ENCODE measurements at regions not wholly inside any gene's neighbourhood (a gene's known extent, or its start where the extent isn't known, plus 50 kb on each side); places are given as distances from the start of the nearest gene placed in this dataset.

DNA sequence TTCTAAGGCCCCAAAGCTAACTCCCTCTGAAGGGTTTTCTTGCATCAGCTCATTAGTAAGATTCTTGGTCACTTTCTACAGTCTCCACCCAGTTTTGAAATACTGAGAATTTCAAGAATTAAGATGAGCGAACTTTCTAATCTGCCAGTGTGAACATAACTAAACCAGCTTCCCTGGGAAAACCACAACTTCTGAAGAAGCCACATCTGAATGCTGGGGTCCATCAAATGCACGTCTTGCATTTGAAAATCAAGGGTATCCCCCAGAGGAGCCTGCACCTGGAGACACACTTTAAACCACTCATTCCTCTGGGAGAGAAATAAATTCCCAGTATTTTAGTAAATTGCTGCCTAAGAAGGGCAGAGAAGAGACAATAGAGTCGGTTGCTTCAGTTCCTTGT, 292.1 kb upstream of the CDH4 start:
- Histone ChIP-seq H3K9me3 (replicated peaks; ENCODE audit: low read length) (no peaks in the 10 kb centered on the region), H3K9ac (ENCODE audit: low read depth, low read length) (no peak overlapping the region), H3K4me1 (ENCODE audit: control insufficient read depth, insufficient read depth, low read length) (no peaks in the 10 kb centered on the region), H3K27me3 (ENCODE audit: control insufficient read depth, insufficient read depth, low read length) (peaks cover 38% of the 10 kb centered on the region), H3K4me2 (ENCODE audit: low read length) (no peak overlapping the region), H3K36me3 (ENCODE audit: insufficient read depth, low read length) (no peaks in the 10 kb centered on the region), H3K4me3 (ENCODE audit: low read length) (no peak overlapping the region)

GRCh38 chr20:60960500-60960899, 291.6 kb upstream of the CDH4 start:
- H3K4me1 ChIP-seq (ENCODE audit: control insufficient read depth, insufficient read depth, low read length): no peaks in the 10 kb centered on the region
- no peak overlapping the region for H3K4me2 ChIP-seq (ENCODE audit: low read length)
- no peak overlapping the region for H3K4me3 ChIP-seq (ENCODE audit: low read length)
- H3K9me3 ChIP-seq (replicated peaks; ENCODE audit: low read length): no peaks in the 10 kb centered on the region
- peaks cover 37% of the 10 kb centered on the region for H3K27me3 ChIP-seq (ENCODE audit: control insufficient read depth, insufficient read depth, low read length)
- no peak overlapping the region for H3K9ac ChIP-seq (ENCODE audit: low read depth, low read length)
- H3K36me3 ChIP-seq (ENCODE audit: insufficient read depth, low read length): no peaks in the 10 kb centered on the region

DNA sequence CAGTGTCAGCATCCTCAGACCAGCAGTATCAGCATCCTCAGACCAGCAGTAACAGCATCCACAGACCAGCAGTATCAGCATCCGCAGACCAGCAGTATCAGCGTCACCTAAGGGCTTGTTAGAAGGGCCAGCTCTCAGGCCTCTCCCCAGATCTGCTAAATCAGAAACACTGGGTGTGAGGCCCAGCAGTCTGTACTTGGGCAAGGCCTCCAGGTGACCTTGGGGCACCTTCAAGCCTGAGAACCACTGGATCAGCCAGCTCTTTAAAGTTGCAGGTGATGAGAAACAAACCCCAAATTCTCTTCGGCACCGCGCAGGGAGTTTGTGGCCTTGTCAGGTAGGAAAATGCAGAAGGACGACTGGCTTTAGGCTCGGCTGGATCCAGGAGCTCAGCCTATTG, 290.5 kb upstream of the CDH4 start:
- Histone ChIP-seq H3K27me3 (ENCODE audit: control insufficient read depth, insufficient read depth, low read length) (peaks cover 34% of the 10 kb centered on the region), H3K9me3 (replicated peaks; ENCODE audit: low read length) (no peaks in the 10 kb centered on the region), H3K4me1 (ENCODE audit: control insufficient read depth, insufficient read depth, low read length) (no peaks in the 10 kb centered on the region), H3K4me3 (ENCODE audit: low read length) (no peak overlapping the region), H3K36me3 (ENCODE audit: insufficient read depth, low read length) (no peaks in the 10 kb centered on the region), H3K4me2 (ENCODE audit: low read length) (no peak overlapping the region), H3K9ac (ENCODE audit: low read depth, low read length) (no peak overlapping the region)

GRCh38 chr20:60962367-60963045, 289.6 kb upstream of the CDH4 start:
- Histone ChIP-seq H3K4me2 (ENCODE audit: low read length) (no peak overlapping the region), H3K36me3 (ENCODE audit: insufficient read depth, low read length) (no peaks in the 10 kb centered on the region), H3K9ac (ENCODE audit: low read depth, low read length) (no peak overlapping the region), H3K4me1 (ENCODE audit: control insufficient read depth, insufficient read depth, low read length) (no peaks in the 10 kb centered on the region), H3K4me3 (ENCODE audit: low read length) (no peak overlapping the region), H3K27me3 (ENCODE audit: control insufficient read depth, insufficient read depth, low read length) (peaks cover 31% of the 10 kb centered on the region), H3K9me3 (replicated peaks; ENCODE audit: low read length) (no peaks in the 10 kb centered on the region)

DNA sequence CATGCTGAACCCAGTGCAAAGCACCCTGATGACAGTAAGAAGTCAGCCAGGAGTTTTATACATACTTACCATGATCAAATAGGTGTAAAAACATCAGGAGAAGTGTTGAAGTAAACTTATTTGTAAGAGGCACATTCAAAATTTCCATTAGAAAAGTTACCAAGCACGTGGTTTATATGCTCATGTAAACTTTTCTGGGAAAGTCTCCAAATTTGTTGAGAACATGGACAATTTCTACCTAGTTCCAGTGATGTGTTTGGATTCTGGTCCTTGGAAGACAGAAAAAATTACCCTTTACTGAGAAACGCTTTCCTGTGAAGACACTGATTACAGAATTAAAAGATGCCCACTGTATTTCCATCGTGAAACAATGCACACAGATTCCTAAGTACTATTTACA, 288.9 kb upstream of the CDH4 start:
- H3K9me3 ChIP-seq (replicated peaks; ENCODE audit: low read length): no peaks in the 10 kb centered on the region
- no peak overlapping the region for H3K4me2 ChIP-seq (ENCODE audit: low read length)
- peaks cover 31% of the 10 kb centered on the region for H3K27me3 ChIP-seq (ENCODE audit: control insufficient read depth, insufficient read depth, low read length)
- no peaks in the 10 kb centered on the region for H3K36me3 ChIP-seq (ENCODE audit: insufficient read depth, low read length)
- no peaks in the 10 kb centered on the region for H3K4me1 ChIP-seq (ENCODE audit: control insufficient read depth, insufficient read depth, low read length)
- no peak overlapping the region for H3K4me3 ChIP-seq (ENCODE audit: low read length)
- H3K9ac ChIP-seq (ENCODE audit: low read depth, low read length): no peak overlapping the region

DNA sequence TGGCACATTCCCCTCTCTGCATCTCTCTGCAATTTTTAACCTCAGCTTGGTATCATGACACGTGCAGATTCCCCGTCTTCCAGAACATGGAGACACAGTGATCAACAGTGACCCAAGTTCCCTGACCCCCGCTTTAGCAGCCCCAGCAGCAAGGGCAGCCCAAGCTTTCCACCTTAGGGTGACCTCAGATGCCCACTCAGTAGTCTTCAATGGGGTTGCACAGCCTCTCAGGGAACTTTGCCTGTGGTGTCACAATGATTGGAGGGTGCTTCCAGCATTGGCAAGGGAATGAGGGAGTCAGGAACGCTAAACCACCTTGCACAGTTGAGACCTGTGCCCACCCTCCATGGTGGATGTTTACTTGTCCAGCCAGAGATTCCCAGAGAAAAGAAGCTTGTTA, 287.1 kb upstream of the CDH4 start:
- Histone ChIP-seq H3K4me2 (ENCODE audit: low read length) (no peak overlapping the region), H3K4me3 (ENCODE audit: low read length) (no peak overlapping the region), H3K9me3 (replicated peaks; ENCODE audit: low read length) (no peaks in the 10 kb centered on the region), H3K4me1 (ENCODE audit: control insufficient read depth, insufficient read depth, low read length) (no peaks in the 10 kb centered on the region), H3K27me3 (ENCODE audit: control insufficient read depth, insufficient read depth, low read length) (peaks cover 30% of the 10 kb centered on the region), H3K36me3 (ENCODE audit: insufficient read depth, low read length) (no peaks in the 10 kb centered on the region), H3K9ac (ENCODE audit: low read depth, low read length) (no peak overlapping the region)

- H3K4me3 ChIP-seq (ENCODE audit: low read length): no peak overlapping the region
- H3K9ac ChIP-seq (ENCODE audit: low read depth, low read length): no peak overlapping the region
- H3K9me3 ChIP-seq (replicated peaks; ENCODE audit: low read length): no peaks in the 10 kb centered on the region
- H3K4me1 ChIP-seq (ENCODE audit: control insufficient read depth, insufficient read depth, low read length): no peaks in the 10 kb centered on the region
- no peak overlapping the region for H3K4me2 ChIP-seq (ENCODE audit: low read length)
- H3K27me3 ChIP-seq (ENCODE audit: control insufficient read depth, insufficient read depth, low read length): peaks cover 41% of the 10 kb centered on the region
- no peaks in the 10 kb centered on the region for H3K36me3 ChIP-seq (ENCODE audit: insufficient read depth, low read length)
Observed at GRCh38 chr20:60966031-60966430, 286.0 kb upstream of the CDH4 start.

DNA sequence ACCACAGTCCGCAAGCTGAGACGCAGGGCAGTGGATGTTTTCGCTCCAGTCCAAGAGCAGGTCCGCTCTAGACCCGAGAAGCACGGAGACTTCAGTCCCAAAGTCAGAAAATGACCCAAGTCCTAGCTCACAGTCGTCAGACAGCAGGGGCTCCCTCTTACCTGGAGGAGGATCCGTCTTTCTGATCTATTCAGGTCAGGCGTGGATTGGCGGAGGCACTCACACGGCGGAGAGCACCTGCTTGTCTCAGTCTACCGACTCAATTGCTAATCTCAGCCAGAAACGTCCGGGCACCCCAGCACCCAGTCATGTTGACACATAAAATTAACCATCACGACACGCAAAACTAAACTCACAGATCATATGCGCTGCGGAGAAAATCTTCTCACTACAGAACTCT, 285.3 kb upstream of the CDH4 start:
- H3K9me3 ChIP-seq (replicated peaks; ENCODE audit: low read length): no peaks in the 10 kb centered on the region
- no peaks in the 10 kb centered on the region for H3K4me1 ChIP-seq (ENCODE audit: control insufficient read depth, insufficient read depth, low read length)

DNA sequence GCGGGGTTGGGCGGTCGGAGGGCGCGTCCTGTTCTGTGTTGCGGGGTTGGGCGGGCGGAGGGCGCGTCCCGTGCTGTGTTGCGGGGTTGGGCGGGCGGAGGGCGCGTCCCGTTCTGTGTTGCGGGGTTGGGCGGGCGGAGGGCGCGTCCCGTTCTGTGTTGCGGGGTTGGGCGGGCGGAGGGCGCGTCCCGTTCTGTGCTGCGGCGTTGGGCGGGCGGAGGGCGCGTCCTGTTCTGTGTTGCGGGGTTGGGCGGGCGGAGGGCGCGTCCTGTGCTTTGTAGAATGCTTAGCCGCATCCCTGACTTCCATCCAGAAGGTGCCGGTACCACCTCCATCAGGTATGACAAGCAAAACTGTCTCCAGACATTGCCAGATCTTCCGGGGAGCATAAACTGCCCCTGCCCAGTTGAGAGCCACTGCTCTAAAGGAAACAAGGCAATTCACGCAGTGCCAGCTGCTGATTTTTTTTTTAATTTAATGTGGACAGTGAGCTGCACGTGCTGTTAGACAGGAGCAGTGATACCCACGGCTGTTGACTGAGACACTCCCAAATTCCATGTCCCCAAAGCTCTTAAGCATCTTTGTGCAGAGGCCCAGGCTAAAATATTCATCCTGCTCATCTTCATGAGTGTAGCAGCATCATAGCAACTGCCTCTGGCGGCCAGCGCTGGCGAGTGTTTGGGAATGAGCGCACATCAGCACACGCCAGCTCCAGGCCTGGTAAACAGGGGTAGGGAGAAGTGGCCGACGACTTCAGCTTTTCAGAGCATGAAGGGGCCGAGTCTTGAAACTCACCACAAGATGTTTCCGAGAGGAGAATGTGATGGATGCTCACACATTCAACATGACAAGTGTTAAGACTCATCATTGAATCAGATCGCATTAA, 284.4 kb upstream of the CDH4 start:
- Histone ChIP-seq H3K4me3 (ENCODE audit: low read length) (no peak overlapping the region), H3K4me2 (ENCODE audit: low read length) (no peak overlapping the region), H3K9ac (ENCODE audit: low read depth, low read length) (no peak overlapping the region), H3K4me1 (ENCODE audit: control insufficient read depth, insufficient read depth, low read length) (no peaks in the 10 kb centered on the region), H3K27me3 (ENCODE audit: control insufficient read depth, insufficient read depth, low read length) (peaks cover 47% of the 10 kb centered on the region), H3K36me3 (ENCODE audit: insufficient read depth, low read length) (no peaks in the 10 kb centered on the region), H3K9me3 (replicated peaks; ENCODE audit: low read length) (no peaks in the 10 kb centered on the region)

More for the DNA sequence above, 285.3 kb upstream of the CDH4 start:
- H3K4me3 ChIP-seq (ENCODE audit: low read length): no peak overlapping the region
- H3K36me3 ChIP-seq (ENCODE audit: insufficient read depth, low read length): no peaks in the 10 kb centered on the region
- H3K4me2 ChIP-seq (ENCODE audit: low read length): no peak overlapping the region
- H3K27me3 ChIP-seq (ENCODE audit: control insufficient read depth, insufficient read depth, low read length): peaks cover 43% of the 10 kb centered on the region
- H3K9ac ChIP-seq (ENCODE audit: low read depth, low read length): no peak overlapping the region

GRCh38 chr20:60968853-60969720, 283.0 kb upstream of the CDH4 start:
- Histone ChIP-seq H3K9ac (ENCODE audit: low read depth, low read length) (no peak overlapping the region), H3K4me1 (ENCODE audit: control insufficient read depth, insufficient read depth, low read length) (no peaks in the 10 kb centered on the region), H3K4me2 (ENCODE audit: low read length) (no peak overlapping the region)

DNA sequence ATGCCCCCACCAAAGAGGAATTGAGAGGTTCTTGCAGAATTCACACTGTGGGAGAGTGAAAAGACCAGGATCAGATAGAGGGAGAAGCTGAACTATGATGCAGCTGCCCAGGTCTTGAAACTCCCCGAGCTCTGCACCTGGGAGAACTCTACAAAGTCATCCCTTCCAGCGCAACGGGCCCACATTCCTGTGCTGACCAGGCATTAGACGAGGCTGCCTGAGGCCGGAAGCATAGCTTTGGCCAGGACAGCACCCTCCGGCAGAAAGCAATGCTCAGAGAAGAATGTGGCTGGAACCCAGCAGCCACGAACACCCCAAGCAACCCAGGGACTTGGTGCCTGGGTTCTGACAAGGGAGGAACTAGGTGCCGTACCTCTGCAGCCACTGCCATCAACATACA, 281.5 kb upstream of the CDH4 start:
- no peak overlapping the region for H3K4me2 ChIP-seq (ENCODE audit: low read length)
- no peak overlapping the region for H3K4me3 ChIP-seq (ENCODE audit: low read length)
- H3K9ac ChIP-seq (ENCODE audit: low read depth, low read length): no peak overlapping the region
- H3K36me3 ChIP-seq (ENCODE audit: insufficient read depth, low read length): no peaks in the 10 kb centered on the region
- peaks cover 50% of the 10 kb centered on the region for H3K27me3 ChIP-seq (ENCODE audit: control insufficient read depth, insufficient read depth, low read length)
- H3K4me1 ChIP-seq (ENCODE audit: control insufficient read depth, insufficient read depth, low read length): no peaks in the 10 kb centered on the region
- no peaks in the 10 kb centered on the region for H3K9me3 ChIP-seq (replicated peaks; ENCODE audit: low read length)

More at GRCh38 chr20:60968853-60969720, 283.0 kb upstream of the CDH4 start:
- no peak overlapping the region for H3K4me3 ChIP-seq (ENCODE audit: low read length)
- H3K9me3 ChIP-seq (replicated peaks; ENCODE audit: low read length): no peaks in the 10 kb centered on the region
- peaks cover 49% of the 10 kb centered on the region for H3K27me3 ChIP-seq (ENCODE audit: control insufficient read depth, insufficient read depth, low read length)
- H3K36me3 ChIP-seq (ENCODE audit: insufficient read depth, low read length): no peaks in the 10 kb centered on the region
